B cell (primary cell): ENCODE measurements at regions not wholly inside any gene's neighbourhood (a gene's known extent, or its start where the extent isn't known, plus 50 kb on each side); places are given as distances from the start of the nearest gene placed in this dataset.

ENCODE experiments used
- ATAC-seq: fragments of 200-7000 bp; cut with Tn5 transposase; one replicate; pipeline ENCODE4 v1.10.0; 2021; ENCODE audit warnings: low read depth, mild to moderate bottlenecking, moderate number of reproducible peaks, moderate library complexity
- CTCF ChIA-PET: fragments of 350-600 bp; sonication (Branson Sonifier 250); formaldehyde crosslinking; loops from one replicate; lab custom pipeline; 2021; ENCODE audit warnings: antibody characterized with exemption, inconsistent platforms; lab: Charles Lee
- POLR2A ChIA-PET: fragments of 350-600 bp; sonication (Branson Sonifier 250); formaldehyde crosslinking; loops from one replicate; lab custom pipeline; 2021; ENCODE audit warnings: antibody characterized with exemption; lab: Charles Lee
- DNase-seq: peaks from one replicate; pipeline ENCODE4 v3.0.0; 2013
- H2AFZ ChIP-seq: 2 replicates; pipeline ENCODE4 v1.6.1; 2012; ENCODE audit warnings: mild to moderate bottlenecking, low read depth, low read length; ENCODE audit not compliant: insufficient read depth, poor library complexity, severe bottlenecking
- H3K27ac ChIP-seq, 2 donors: 1 replicate in 1 of 2; 2 replicates in 1 of 2; pipeline ENCODE4 v1.5.1; 2012 to 2013; ENCODE audit warnings: low read length in 2 of 2, mild to moderate bottlenecking in 2 of 2, moderate library complexity in 1 of 2
- H3K27me3 ChIP-seq, 4 experiments: fragments of 200-600 bp in 1 of 4; sonication (generic) in 1 of 4; replicated peaks in 1 of 4; 1 replicate in 2 of 4; 2 replicates in 2 of 4; pipeline versions ENCODE4 v1.6.1 to v1.7.0; 2013 to 2016; ENCODE audit warnings: low read length in 3 of 4, mild to moderate bottlenecking in 2 of 4, mixed read lengths in 1 of 4, moderate library complexity in 1 of 4; ENCODE audit not compliant: insufficient read depth in 4 of 4, control insufficient read depth in 3 of 4; ENCODE audit errors: control extremely low read depth in 1 of 4
- H3K36me3 ChIP-seq, 2 experiments: replicated peaks in 1 of 2; 1 replicate in 1 of 2; 2 replicates in 1 of 2; pipeline versions ENCODE4 v1.6.1 to v1.7.1; 2013; ENCODE audit warnings: low read length in 1 of 2; ENCODE audit not compliant: insufficient read depth in 2 of 2, control insufficient read depth in 1 of 2; ENCODE audit errors: control extremely low read depth in 1 of 2, extremely low read depth in 1 of 2
- H3K4me1 ChIP-seq, 2 donors: fragments of 200-600 bp in 1 of 2; sonication (generic) in 1 of 2; 1 replicate in 1 of 2; 2 replicates in 1 of 2; pipeline versions ENCODE4 v1.5.1 to v1.6.1; 2013 to 2017; ENCODE audit warnings: low read length in 2 of 2; ENCODE audit not compliant: control insufficient read depth in 2 of 2, insufficient read depth in 2 of 2
- H3K4me2 ChIP-seq: replicated peaks from 2 replicates; pipeline ENCODE3; 2012; ENCODE audit warnings: mild to moderate bottlenecking, low read depth, low read length; ENCODE audit not compliant: poor library complexity, severe bottlenecking
- H3K4me3 ChIP-seq, 5 experiments: fragments of 200-600 bp in 1 of 5; sonication (generic) in 1 of 5; 1 replicate in 3 of 5; 2 replicates in 2 of 5; pipeline versions ENCODE4 v1.5.1 to v1.7.0; 2011 to 2016; ENCODE audit warnings: low read length in 4 of 5, mild to moderate bottlenecking in 4 of 5, low read depth in 2 of 5, control low read depth in 1 of 5, moderate library complexity in 1 of 5; ENCODE audit not compliant: insufficient read depth in 1 of 5; ENCODE audit errors: control extremely low read depth in 1 of 5, extremely low read depth in 1 of 5
- H3K79me2 ChIP-seq: fragments of 200-600 bp; sonication (generic); one replicate; pipeline ENCODE4 v1.6.0; 2016; ENCODE audit warnings: low read length; ENCODE audit not compliant: control insufficient read depth, insufficient read depth
- H3K9ac ChIP-seq: fragments of 200-600 bp; sonication (generic); 2 replicates; pipeline ENCODE4 v1.6.1; 2017; ENCODE audit warnings: mild to moderate bottlenecking, low read length, moderate library complexity
- H3K9me3 ChIP-seq, 3 donors: one replicate each; pipeline versions ENCODE4 v1.6.1 to v1.7.1; 2013; ENCODE audit warnings: low read length in 2 of 3; ENCODE audit not compliant: control insufficient read depth in 2 of 3, insufficient read depth in 1 of 3; ENCODE audit errors: control extremely low read depth in 1 of 3
- H4K20me1 ChIP-seq: 2 replicates; pipeline ENCODE4 v1.6.0; 2012; ENCODE audit warnings: mild to moderate bottlenecking, low read length; ENCODE audit not compliant: insufficient read depth, control insufficient read depth, poor library complexity, severe bottlenecking
- H3K27ac Mint-ChIP-seq: one replicate; pipeline ENCODE4 v1.8.0; 2021; ENCODE audit warnings: mixed read lengths
- H3K27me3 Mint-ChIP-seq: one replicate; pipeline ENCODE4 v1.8.0; 2021; ENCODE audit warnings: mixed read lengths
- H3K4me1 Mint-ChIP-seq: one replicate; pipeline ENCODE4 v1.8.0; 2021; ENCODE audit warnings: mixed read lengths
- H3K4me3 Mint-ChIP-seq: one replicate; pipeline ENCODE4 v1.8.0; 2021; ENCODE audit warnings: mixed read lengths
- H3K9me3 Mint-ChIP-seq: one replicate; pipeline ENCODE4 v1.8.0; 2022; ENCODE audit warnings: mixed read lengths; ENCODE audit not compliant: insufficient read depth
- EZH2 ChIP-seq: IDR thresholded peaks from 2 replicates; pipeline ENCODE4 v1.6.1; 2012; ENCODE audit warnings: borderline replicate concordance, low read depth, mild to moderate bottlenecking, moderate library complexity, low read length; ENCODE audit not compliant: insufficient read depth, poor library complexity, severe bottlenecking
- WGBS: methylation state at CpG from one replicate; pipeline ENCODE4 v1.1.5; 2013; ENCODE audit warnings: missing lambda C conversion rate; ENCODE audit not compliant: insufficient coverage; 5-methylcytosine and 5-hydroxymethylcytosine counted together
- intact Hi-C: fragments of 100-400 bp; cut with micrococcal nuclease; formaldehyde crosslinking; loops from one replicate; pipeline ENCODE4 v1.10.0; 2022
- TF ChIP-seq, protein P1 (sequence below): fragments of 200-600 bp; IDR thresholded peaks from one replicate; pipeline ENCODE4 v1.8.0; 2022; ENCODE audit warnings: antibody characterized with exemption, mild to moderate bottlenecking

DNA sequence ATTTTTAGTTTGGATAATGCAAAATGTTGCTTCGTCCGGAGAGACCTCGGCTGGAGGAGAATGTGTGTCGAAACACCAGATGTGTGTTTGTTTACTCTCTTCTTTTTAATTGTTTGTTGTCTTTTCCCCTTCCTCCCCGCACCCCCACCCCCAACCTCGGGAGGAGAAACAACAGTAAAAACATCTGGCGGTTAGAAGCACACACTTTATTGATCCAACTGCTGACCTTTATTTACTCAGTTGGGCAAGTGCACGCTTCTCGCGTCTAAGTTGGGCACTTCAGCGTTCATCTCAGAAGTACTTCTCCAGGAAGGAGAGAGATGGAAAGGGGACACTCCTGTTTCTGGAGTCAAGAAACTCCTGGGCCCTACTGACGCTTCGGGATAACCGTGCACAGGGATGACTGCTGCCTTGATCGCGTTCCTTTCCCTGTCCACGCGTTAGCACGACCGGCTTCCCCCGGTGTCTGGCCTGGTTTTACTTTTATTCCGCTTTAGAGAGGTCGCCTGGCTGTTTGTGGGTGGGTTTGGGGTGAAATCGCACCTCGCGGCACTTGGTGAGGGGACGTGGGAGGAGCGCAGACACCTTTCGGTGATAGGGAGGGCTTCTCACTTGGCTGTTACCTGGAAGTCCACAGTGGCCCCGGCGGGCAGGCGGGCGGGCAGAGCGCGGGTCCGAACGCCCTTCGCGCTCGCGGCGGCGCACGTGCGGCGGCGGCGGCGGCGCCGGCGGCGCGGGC is 168.3 kb upstream of the PPP1R3A start:
- WGBS = 7% methylated on average over 47 of the region's 54 CpGs
- Histone ChIP-seq H3K4me3 (peak overlapping the region; percentile 1 to 71 (median 54)), H3K9ac (peak overlapping the region; percentile 70), H3K27ac (no peak overlapping the region), H3K79me2 (no peaks in the 10 kb centered on the region), H3K9me3 (peaks cover 0 to 37% (median 0%) of the 10 kb centered on the region in 3 donors), H2AFZ (peak overlapping the region; percentile 78), H3K4me2 (peak overlapping the region; percentile 92), H4K20me1 (no peaks in the 10 kb centered on the region), H3K27me3 (peaks cover 1 to 61% (median 51%) of the 10 kb centered on the region in 4 experiments), H3K4me1 (peaks cover 46 to 58% of the 10 kb centered on the region in 2 donors), H3K36me3 (no peaks in the 10 kb centered on the region)
- peaks cover 49% of the 10 kb centered on the region for H3K4me1 Mint-ChIP-seq
- H3K27ac Mint-ChIP-seq = no peak overlapping the region
- H3K4me3 Mint-ChIP-seq = peak overlapping the region; percentile 91
- H3K9me3 Mint-ChIP-seq = no peaks in the 10 kb centered on the region
- ATAC-seq = no peak
- peaks cover 67% of the 10 kb centered on the region for H3K27me3 Mint-ChIP-seq
- intact Hi-C loops = no loop called here
- ChIA-PET POLR2A (no interaction called here), CTCF (no interaction called here)
- no peak for TF ChIP-seq EZH2
- TF ChIP-seq, protein P1, sequence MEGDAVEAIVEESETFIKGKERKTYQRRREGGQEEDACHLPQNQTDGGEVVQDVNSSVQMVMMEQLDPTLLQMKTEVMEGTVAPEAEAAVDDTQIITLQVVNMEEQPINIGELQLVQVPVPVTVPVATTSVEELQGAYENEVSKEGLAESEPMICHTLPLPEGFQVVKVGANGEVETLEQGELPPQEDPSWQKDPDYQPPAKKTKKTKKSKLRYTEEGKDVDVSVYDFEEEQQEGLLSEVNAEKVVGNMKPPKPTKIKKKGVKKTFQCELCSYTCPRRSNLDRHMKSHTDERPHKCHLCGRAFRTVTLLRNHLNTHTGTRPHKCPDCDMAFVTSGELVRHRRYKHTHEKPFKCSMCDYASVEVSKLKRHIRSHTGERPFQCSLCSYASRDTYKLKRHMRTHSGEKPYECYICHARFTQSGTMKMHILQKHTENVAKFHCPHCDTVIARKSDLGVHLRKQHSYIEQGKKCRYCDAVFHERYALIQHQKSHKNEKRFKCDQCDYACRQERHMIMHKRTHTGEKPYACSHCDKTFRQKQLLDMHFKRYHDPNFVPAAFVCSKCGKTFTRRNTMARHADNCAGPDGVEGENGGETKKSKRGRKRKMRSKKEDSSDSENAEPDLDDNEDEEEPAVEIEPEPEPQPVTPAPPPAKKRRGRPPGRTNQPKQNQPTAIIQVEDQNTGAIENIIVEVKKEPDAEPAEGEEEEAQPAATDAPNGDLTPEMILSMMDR = no peak
- DNase-seq = peak; percentile 35

DNA sequence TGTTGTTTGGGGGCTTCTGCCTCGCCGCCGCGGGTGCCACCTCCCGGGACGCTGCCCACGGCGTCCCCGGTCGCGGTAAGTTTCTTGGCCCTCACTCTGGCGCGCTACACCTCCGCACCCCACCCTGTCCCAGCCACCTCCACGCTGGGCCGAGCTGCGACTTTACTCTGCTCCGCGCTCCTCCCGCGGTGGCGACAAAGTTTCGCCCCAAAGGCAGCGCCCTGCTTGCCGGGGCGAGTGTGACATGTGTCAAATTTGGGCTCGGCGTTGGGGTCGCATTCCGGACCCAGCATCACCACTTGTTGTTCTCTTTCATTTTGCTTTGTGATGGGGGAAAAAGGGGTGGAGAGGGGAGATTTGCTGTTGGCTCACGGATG is 167.7 kb upstream of the PPP1R3A start:
- DNase-seq = peak; percentile 45
- peak overlapping the region; percentile 92 for H3K4me2 ChIP-seq
- Mint-ChIP-seq H3K9me3 (no peaks in the 10 kb centered on the region), H3K27me3 (peaks cover 68% of the 10 kb centered on the region), H3K4me3 (peak overlapping the region; percentile 91), H3K27ac (no peak overlapping the region), H3K4me1 (peaks cover 51% of the 10 kb centered on the region)
- peaks cover 0 to 37% (median 0%) of the 10 kb centered on the region in 3 donors for H3K9me3 ChIP-seq
- peaks cover 46 to 60% of the 10 kb centered on the region in 2 donors for H3K4me1 ChIP-seq
- no peaks in the 10 kb centered on the region for H4K20me1 ChIP-seq
- ChIA-PET POLR2A (no interaction called here), CTCF (no interaction called here)
- peak overlapping the region; percentile 1 to 71 (median 54) for H3K4me3 ChIP-seq
- WGBS = 2% methylated on average over 31 of the region's 31 CpGs
- no peaks in the 10 kb centered on the region for H3K79me2 ChIP-seq
- no peak overlapping the region for H3K27ac ChIP-seq
- intact Hi-C loops = no loop called here
- H3K9ac ChIP-seq = peak overlapping the region; percentile 70
- no peaks in the 10 kb centered on the region for H3K36me3 ChIP-seq
- TF ChIP-seq, protein P1 = no peak
- TF ChIP-seq EZH2 = peak; percentile 22
- peaks cover 0 to 66% (median 54%) of the 10 kb centered on the region in 4 experiments for H3K27me3 ChIP-seq
- ATAC-seq = peak; percentile 11
- peak overlapping the region; percentile 78 for H2AFZ ChIP-seq
